WTC11 (cell line): ENCODE measurements at regions not wholly inside any gene's neighbourhood (a gene's known extent, or its start where the extent isn't known, plus 50 kb on each side); places are given as distances from the start of the nearest gene placed in this dataset.

Source experiments
- ATAC-seq: fragments of 200-7000 bp; cut with Tn5 transposase; 2 replicates; pipeline ENCODE4 v1.10.0; 2021; ENCODE audit warnings: mild to moderate bottlenecking, moderate library complexity
- CTCF ChIA-PET: fragments of 300-600 bp; sonication (Branson Sonifier 250); formaldehyde crosslinking; loops from one replicate; lab custom pipeline; 2021; ENCODE audit warnings: antibody characterized with exemption; lab: Charles Lee
- POLR2A ChIA-PET: fragments of 350-600 bp; sonication (Branson Sonifier 250); formaldehyde crosslinking; loops from one replicate; lab custom pipeline; 2021; ENCODE audit warnings: antibody characterized with exemption; lab: Charles Lee
- DNase-seq: peaks from one replicate; pipeline ENCODE4 v3.0.0; 2021; ENCODE audit warnings: low spot score
- H3K27ac Mint-ChIP-seq: 2 replicates; pipeline ENCODE4 v1.8.0; 2021; ENCODE audit warnings: mixed read lengths
- H3K27me3 Mint-ChIP-seq: 2 replicates; pipeline ENCODE4 v1.8.0; 2021; ENCODE audit warnings: low read depth, mild to moderate bottlenecking, moderate library complexity, mixed read lengths
- H3K36me3 Mint-ChIP-seq: 2 replicates; pipeline ENCODE4 v1.8.0; 2021; ENCODE audit warnings: mixed read lengths
- H3K4me1 Mint-ChIP-seq: 2 replicates; pipeline ENCODE4 v1.8.0; 2022; ENCODE audit warnings: mixed read lengths
- H3K4me3 Mint-ChIP-seq: 2 replicates; pipeline ENCODE4 v1.8.0; 2021; ENCODE audit warnings: mild to moderate bottlenecking, moderate library complexity, mixed read lengths
- H3K9me3 Mint-ChIP-seq: 2 replicates; pipeline ENCODE4 v1.8.0; 2021; ENCODE audit warnings: mixed read lengths
- AFF4 ChIP-seq: sonication (generic); formaldehyde crosslinking; IDR thresholded peaks from 2 replicates; pipeline ENCODE4 v1.8.1; 2023; ENCODE audit warnings: mild to moderate bottlenecking, missing genetic modification reagents, borderline replicate concordance
- ARID4B ChIP-seq: sonication (generic); formaldehyde crosslinking; IDR thresholded peaks from 2 replicates; pipeline ENCODE4 v1.8.0; 2023; ENCODE audit warnings: missing genetic modification reagents, mild to moderate bottlenecking, borderline replicate concordance
- ATF1 ChIP-seq: sonication (generic); formaldehyde crosslinking; IDR thresholded peaks from 2 replicates; pipeline ENCODE4 v1.8.1; 2023; ENCODE audit warnings: mild to moderate bottlenecking, moderate library complexity, missing genetic modification reagents
- CREB1 ChIP-seq: sonication (generic); formaldehyde crosslinking; IDR thresholded peaks from 2 replicates; pipeline ENCODE4 v1.8.0; 2023; ENCODE audit warnings: mild to moderate bottlenecking, missing genetic modification reagents
- E2F1 ChIP-seq: sonication (generic); formaldehyde crosslinking; IDR thresholded peaks from 2 replicates; pipeline ENCODE4 v1.8.0; 2022; ENCODE audit warnings: mild to moderate bottlenecking, missing genetic modification reagents
- ESRRA ChIP-seq: sonication (generic); formaldehyde crosslinking; IDR thresholded peaks from 2 replicates; pipeline ENCODE4 v1.8.1; 2022; ENCODE audit warnings: mild to moderate bottlenecking, missing genetic modification reagents, borderline replicate concordance
- FOXP1 ChIP-seq: sonication (generic); formaldehyde crosslinking; IDR thresholded peaks from 2 replicates; pipeline ENCODE4 v1.8.0; 2022; ENCODE audit warnings: missing genetic modification reagents, mild to moderate bottlenecking, moderate library complexity, borderline replicate concordance
- IRF1 ChIP-seq: sonication (generic); formaldehyde crosslinking; IDR thresholded peaks from 2 replicates; pipeline ENCODE4 v1.8.0; 2023; ENCODE audit warnings: missing genetic modification reagents
- IRF2 ChIP-seq: sonication (generic); formaldehyde crosslinking; IDR thresholded peaks from 2 replicates; pipeline ENCODE4 v1.8.0; 2022; ENCODE audit warnings: low read depth, missing genetic modification reagents, borderline replicate concordance
- MAX ChIP-seq: sonication (generic); formaldehyde crosslinking; IDR thresholded peaks from 2 replicates; pipeline ENCODE4 v1.8.0; 2022; ENCODE audit warnings: mild to moderate bottlenecking, missing genetic modification reagents
- NFATC4 ChIP-seq: fragments of 250-450 bp; sonication (Bioruptor Pico); IDR thresholded peaks from 2 replicates; pipeline ENCODE4 v1.9.0; 2021; ENCODE audit warnings: mild to moderate bottlenecking
- NR1H2 ChIP-seq: sonication (generic); formaldehyde crosslinking; IDR thresholded peaks from 2 replicates; pipeline ENCODE4 v1.9.0; 2021; ENCODE audit warnings: mild to moderate bottlenecking, moderate library complexity, missing genetic modification reagents
- NR2C2 ChIP-seq: sonication (generic); formaldehyde crosslinking; IDR thresholded peaks from 2 replicates; pipeline ENCODE4 v1.8.0; 2022; ENCODE audit warnings: mild to moderate bottlenecking, missing genetic modification reagents
- RORB ChIP-seq: fragments of 250-450 bp; sonication (Bioruptor Pico); IDR thresholded peaks from 2 replicates; pipeline ENCODE4 v1.9.0; 2021; ENCODE audit warnings: mild to moderate bottlenecking
- SP1 ChIP-seq: sonication (generic); formaldehyde crosslinking; conservative IDR thresholded peaks from 2 replicates; pipeline ENCODE4 v1.8.1; 2022; ENCODE audit warnings: missing genetic modification reagents
- TEAD1 ChIP-seq: sonication (generic); formaldehyde crosslinking; IDR thresholded peaks from 2 replicates; pipeline ENCODE4 v1.8.0; 2022; ENCODE audit warnings: mild to moderate bottlenecking, missing genetic modification reagents
- ZBTB21 ChIP-seq: sonication (generic); formaldehyde crosslinking; IDR thresholded peaks from 2 replicates; pipeline ENCODE4 v1.8.1; 2023; ENCODE audit warnings: mild to moderate bottlenecking, missing genetic modification reagents, borderline replicate concordance
- ZBTB43 ChIP-seq: sonication (generic); formaldehyde crosslinking; IDR thresholded peaks from 2 replicates; pipeline ENCODE4 v1.8.1; 2023; ENCODE audit warnings: mild to moderate bottlenecking, missing genetic modification reagents
- ZNF121 ChIP-seq: sonication (generic); formaldehyde crosslinking; IDR thresholded peaks from 2 replicates; pipeline ENCODE4 v1.8.0; 2023; ENCODE audit warnings: missing genetic modification reagents
- ZNF416 ChIP-seq: fragments of 250-450 bp; sonication (Bioruptor Pico); IDR thresholded peaks from 2 replicates; pipeline ENCODE4 v1.9.0; 2021; ENCODE audit warnings: mild to moderate bottlenecking, inconsistent platforms
- ZNF532 ChIP-seq: fragments of 250-450 bp; sonication (Bioruptor Pico); IDR thresholded peaks from 2 replicates; pipeline ENCODE4 v1.9.0; 2021; ENCODE audit warnings: mild to moderate bottlenecking, borderline replicate concordance

- TF ChIP-seq ZNF416 (CRISPR knock-in tag) (no peak), IRF2 (no peak), ESRRA (CRISPR knock-in tag) (no peak), ARID4B (CRISPR knock-in tag) (no peak), NR2C2 (CRISPR knock-in tag) (no peak), AFF4 (no peak), ATF1 (CRISPR knock-in tag) (no peak), NFATC4 (CRISPR knock-in tag) (no peak), ZBTB43 (CRISPR knock-in tag) (no peak), E2F1 (no peak)
Measured at GRCh38 chr2:236319036-236319435, 54.8 kb upstream of the ASB18 start (continued).

- POLR2A ChIA-PET, result no interaction called here
- H3K27ac Mint-ChIP-seq, result no peak overlapping the region
- CTCF ChIA-PET, result no interaction called here
- peaks cover 18% of the 10 kb centered on the region for H3K9me3 Mint-ChIP-seq
- H3K27me3 Mint-ChIP-seq, result peaks cover 3% of the 10 kb centered on the region
- H3K4me3 Mint-ChIP-seq, result no peak overlapping the region
- no peaks in the 10 kb centered on the region for H3K4me1 Mint-ChIP-seq
- H3K36me3 Mint-ChIP-seq, result peaks cover 11% of the 10 kb centered on the region
- ATAC-seq, result no peak
- no peak for DNase-seq
- TF ChIP-seq ZNF532 (CRISPR knock-in tag) (no peak), MAX (CRISPR knock-in tag) (no peak), TEAD1 (CRISPR knock-in tag) (no peak), ZBTB21 (CRISPR knock-in tag) (no peak), SP1 (CRISPR knock-in tag) (no peak), ATF1 (CRISPR knock-in tag) (no peak), CREB1 (CRISPR knock-in tag) (no peak), RORB (CRISPR knock-in tag) (no peak), FOXP1 (no peak), IRF1 (CRISPR knock-in tag) (no peak), ZNF121 (no peak), NR1H2 (CRISPR knock-in tag) (no peak)
Measured at GRCh38 chr2:236321415-236321814, 57.2 kb upstream of the ASB18 start.
